ENCODE measurements at regions not wholly inside any gene's neighbourhood (a gene's known extent, or its start where the extent isn't known, plus 50 kb on each side); places are given as distances from the start of the nearest gene placed in this dataset.

GRCh38 chr6:22621701-22622100 is 52.3 kb downstream of the HDGFL1 start:
- no peak for TF ChIP-seq CTCF (IDR thresholded peaks at IDR 0.05)
- no peak for TF ChIP-seq POLR2A (IDR thresholded peaks at IDR 0.05)
- TF ChIP-seq POLR2AphosphoS5 (IDR thresholded peaks at IDR 0.05): no peak

All from transverse colon (tissue), 4 donors.